SK-N-SH treated with all-trans-retinoic acid at 6 μM for 48 hours (cell line): ENCODE measurements at regions not wholly inside any gene's neighbourhood (a gene's known extent, or its start where the extent isn't known, plus 50 kb on each side); places are given as distances from the start of the nearest gene placed in this dataset.

Experiments used
- ATAC-seq: fragments of 200-7000 bp; cut with Tn5 transposase; 3 replicates; pipeline ENCODE4 v1.9.1; 2020; ENCODE audit warnings: mild to moderate bottlenecking, moderate library complexity
- ARNTL ChIP-seq: fragments of 450-650 bp; formaldehyde crosslinking; IDR thresholded peaks from 2 replicates; pipeline ENCODE4 v1.5.0; 2020; ENCODE audit warnings: low read depth, mild to moderate bottlenecking, moderate library complexity, borderline replicate concordance
- BACH2 ChIP-seq: fragments of 250-450 bp; sonication (Bioruptor Pico); IDR thresholded peaks from 2 replicates; pipeline ENCODE4 v1.9.0; 2021; ENCODE audit warnings: mild to moderate bottlenecking, borderline replicate concordance
- CREB5 ChIP-seq: fragments of 250-450 bp; sonication (Bioruptor Pico); IDR thresholded peaks from 2 replicates; pipeline ENCODE4 v1.5.1; 2020; ENCODE audit warnings: low read depth, mild to moderate bottlenecking, moderate library complexity
- CSDC2 ChIP-seq: fragments of 250-450 bp; sonication (Bioruptor Pico); IDR thresholded peaks from 2 replicates; pipeline ENCODE4 v1.5.0; 2020; ENCODE audit warnings: mild to moderate bottlenecking, moderate library complexity
- ESRRG ChIP-seq: fragments of 250-450 bp; sonication (Bioruptor Pico); IDR thresholded peaks from 2 replicates; pipeline ENCODE4 v1.6.1; 2021; ENCODE audit warnings: mild to moderate bottlenecking
- GLIS3 ChIP-seq: fragments of 250-450 bp; sonication (Bioruptor Pico); IDR thresholded peaks from 2 replicates; pipeline ENCODE4 v1.5.0; 2020; ENCODE audit warnings: mild to moderate bottlenecking, moderate library complexity
- ISL1 ChIP-seq: fragments of 250-450 bp; sonication (Bioruptor Pico); IDR thresholded peaks from 2 replicates; pipeline ENCODE4 v2.1.2; 2022; ENCODE audit warnings: mild to moderate bottlenecking, moderate library complexity
- OSR1 ChIP-seq: fragments of 250-450 bp; sonication (Bioruptor Pico); IDR thresholded peaks from 2 replicates; pipeline ENCODE4 v1.8.0; 2022; ENCODE audit warnings: moderate library complexity, mild to moderate bottlenecking, inconsistent platforms
- PATZ1 ChIP-seq: fragments of 250-450 bp; sonication (Bioruptor Pico); IDR thresholded peaks from 2 replicates; pipeline ENCODE4 v1.8.0; 2020; ENCODE audit warnings: mild to moderate bottlenecking, moderate library complexity, borderline replicate concordance
- POU6F1 ChIP-seq: fragments of 250-450 bp; sonication (Bioruptor Pico); IDR thresholded peaks from 2 replicates; pipeline ENCODE4 v1.8.0; 2021; ENCODE audit warnings: low read depth, mild to moderate bottlenecking, moderate library complexity, borderline replicate concordance
- PPARA ChIP-seq: fragments of 250-450 bp; sonication (Bioruptor Pico); IDR thresholded peaks from 2 replicates; pipeline ENCODE4 v1.5.0; 2020; ENCODE audit warnings: mild to moderate bottlenecking, borderline replicate concordance
- RARB ChIP-seq: fragments of 250-450 bp; sonication (Bioruptor Pico); IDR thresholded peaks from 2 replicates; pipeline ENCODE4 v1.8.0; 2021; ENCODE audit warnings: mild to moderate bottlenecking, moderate library complexity
- SNAI2 ChIP-seq: fragments of 250-450 bp; sonication (Bioruptor Pico); IDR thresholded peaks from 2 replicates; pipeline ENCODE4 v1.5.0; 2020; ENCODE audit warnings: mild to moderate bottlenecking, moderate library complexity
- TCF4 ChIP-seq: fragments of 250-450 bp; sonication (Bioruptor Pico); IDR thresholded peaks from 2 replicates; pipeline ENCODE4 v1.8.0; 2021; ENCODE audit warnings: mild to moderate bottlenecking, moderate library complexity, borderline replicate concordance
- TOX ChIP-seq: fragments of 250-450 bp; sonication (Bioruptor Pico); IDR thresholded peaks from 2 replicates; pipeline ENCODE4 v1.8.0; 2021; ENCODE audit warnings: mild to moderate bottlenecking, moderate library complexity, borderline replicate concordance
- TSHZ2 ChIP-seq: fragments of 250-450 bp; sonication (Bioruptor Pico); IDR thresholded peaks from 2 replicates; pipeline ENCODE4 v1.5.0; 2020; ENCODE audit warnings: mild to moderate bottlenecking, moderate library complexity
- ZC3H10 ChIP-seq: fragments of 250-450 bp; sonication (Bioruptor Pico); IDR thresholded peaks from 2 replicates; pipeline ENCODE4 v1.5.1; 2021; ENCODE audit warnings: mild to moderate bottlenecking, moderate library complexity
- ZFP3 ChIP-seq: fragments of 250-450 bp; sonication (Bioruptor Pico); IDR thresholded peaks from 2 replicates; pipeline ENCODE4 v1.5.0; 2020; ENCODE audit warnings: mild to moderate bottlenecking, moderate library complexity
- ZFP30 ChIP-seq: fragments of 450-650 bp; formaldehyde crosslinking; IDR thresholded peaks from 2 replicates; pipeline ENCODE4 v1.5.0; 2022; ENCODE audit warnings: mild to moderate bottlenecking, moderate library complexity
- ZNF565 ChIP-seq: fragments of 450-650 bp; formaldehyde crosslinking; conservative IDR thresholded peaks from 2 replicates; pipeline ENCODE4 v1.5.0; 2020; ENCODE audit warnings: low read depth, mild to moderate bottlenecking, moderate library complexity
- ZNF70 ChIP-seq: fragments of 450-650 bp; formaldehyde crosslinking; IDR thresholded peaks from 2 replicates; pipeline ENCODE4 v1.5.0; 2020; ENCODE audit warnings: mild to moderate bottlenecking, moderate library complexity
- ZNF8 ChIP-seq: fragments of 450-650 bp; formaldehyde crosslinking; IDR thresholded peaks from 2 replicates; pipeline ENCODE4 v1.5.0; 2020; ENCODE audit warnings: mild to moderate bottlenecking, moderate library complexity

GRCh38 chr16:65624229-65624628 is 502.4 kb upstream of the CDH11 start:
- ATAC-seq = no peak

GRCh38 chr16:65622871-65623270 is 501.0 kb upstream of the CDH11 start:
- no peak for ATAC-seq
- no peak for TF ChIP-seq ZNF565 (CRISPR knock-in tag)
- TF ChIP-seq ZNF70 = no peak
- TF ChIP-seq, all 23 proteins: peak for 0

More at GRCh38 chr16:65624229-65624628, 502.4 kb upstream of the CDH11 start:
- no peak for TF ChIP-seq TSHZ2 (CRISPR knock-in tag)
- no peak for TF ChIP-seq ZC3H10 (CRISPR knock-in tag)
- TF ChIP-seq ISL1 = no peak
- no peak for TF ChIP-seq ARNTL
- TF ChIP-seq CREB5 (CRISPR knock-in tag) = no peak
- no peak for TF ChIP-seq CSDC2 (CRISPR knock-in tag)
- TF ChIP-seq ZFP30 (CRISPR knock-in tag) = no peak
- TF ChIP-seq PATZ1 (CRISPR knock-in tag) = no peak
- TF ChIP-seq RARB (CRISPR knock-in tag) = no peak
- no peak for TF ChIP-seq ZFP3
- no peak for TF ChIP-seq GLIS3 (CRISPR knock-in tag)
- TF ChIP-seq TCF4 (CRISPR knock-in tag) = no peak
- no peak for TF ChIP-seq OSR1 (CRISPR knock-in tag)
- TF ChIP-seq ZNF8 = no peak
- TF ChIP-seq ZNF565 (CRISPR knock-in tag) = no peak
- TF ChIP-seq, all 23 proteins: peak for 0

- no peak for TF ChIP-seq SNAI2
- TF ChIP-seq CSDC2 (CRISPR knock-in tag) = no peak
- no peak for TF ChIP-seq TCF4 (CRISPR knock-in tag)
- no peak for TF ChIP-seq ISL1
- ATAC-seq = no peak
Measured at GRCh38 chr16:65622151-65622550, 500.3 kb upstream of the CDH11 start.

GRCh38 chr16:65621640-65622039 is 499.8 kb upstream of the CDH11 start:
- ATAC-seq = no peak
- TF ChIP-seq ZNF565 (CRISPR knock-in tag) = no peak
- no peak for TF ChIP-seq ESRRG (CRISPR knock-in tag)
- TF ChIP-seq BACH2 = no peak
- TF ChIP-seq ZFP3 = no peak
- no peak for TF ChIP-seq GLIS3 (CRISPR knock-in tag)
- no peak for TF ChIP-seq TSHZ2 (CRISPR knock-in tag)
- TF ChIP-seq POU6F1 = no peak
- TF ChIP-seq ISL1 = no peak
- no peak for TF ChIP-seq PPARA (CRISPR knock-in tag)
- TF ChIP-seq CREB5 (CRISPR knock-in tag) = no peak
- no peak for TF ChIP-seq TCF4 (CRISPR knock-in tag)
- no peak for TF ChIP-seq PATZ1 (CRISPR knock-in tag)
- TF ChIP-seq TOX = no peak
- TF ChIP-seq CSDC2 (CRISPR knock-in tag) = no peak
- TF ChIP-seq ZFP30 (CRISPR knock-in tag) = no peak
- TF ChIP-seq SNAI2 = no peak
